ENCODE measurements at regions not wholly inside any gene's neighbourhood (a gene's known extent, or its start where the extent isn't known, plus 50 kb on each side); places are given as distances from the start of the nearest gene placed in this dataset.

DNA sequence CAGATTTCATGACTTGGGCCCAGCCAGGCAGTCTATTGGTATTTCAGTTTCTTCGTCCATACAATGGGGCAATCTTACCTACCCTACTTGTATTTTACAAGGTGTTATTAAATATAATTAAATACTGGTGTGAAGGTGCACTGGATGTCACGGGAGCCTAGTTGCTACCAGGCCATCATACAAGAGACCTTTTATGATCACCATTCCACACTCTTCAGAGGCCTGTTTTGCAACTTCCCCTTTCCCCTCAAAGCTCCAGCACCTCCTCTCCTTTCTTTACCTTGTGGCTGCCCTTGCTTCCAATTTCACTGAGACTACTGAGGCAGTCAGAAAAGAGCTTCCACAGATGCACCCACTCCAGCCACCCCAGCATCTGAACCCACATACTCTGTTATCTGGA lies 93.8 kb upstream of the HELT start:
- peaks cover 22% of the 10 kb centered on the region for H3K9me3 Mint-ChIP-seq
- TF ChIP-seq CTCF (IDR thresholded peaks at IDR 0.05), result no peak
- DNase-seq, result no peak
- H3K27ac Mint-ChIP-seq, result peak overlapping the region; percentile 80
- no peak overlapping the region for H3K4me3 Mint-ChIP-seq
- no peaks in the 10 kb centered on the region for H3K36me3 Mint-ChIP-seq (ENCODE audit: low read depth)
- H3K4me1 Mint-ChIP-seq, result no peaks in the 10 kb centered on the region
- H3K27me3 Mint-ChIP-seq (ENCODE audit: low read depth, poor library complexity), result peaks cover 6% of the 10 kb centered on the region

- no peak overlapping the region for H3K4me3 Mint-ChIP-seq
- no peak overlapping the region for H3K27ac Mint-ChIP-seq
- no peaks in the 10 kb centered on the region for H3K36me3 Mint-ChIP-seq (ENCODE audit: low read depth)
- no peaks in the 10 kb centered on the region for H3K27me3 Mint-ChIP-seq (ENCODE audit: low read depth, poor library complexity)
- no peaks in the 10 kb centered on the region for H3K4me1 Mint-ChIP-seq
- peaks cover 19% of the 10 kb centered on the region for H3K9me3 Mint-ChIP-seq
- DNase-seq, result no peak
- no peak for TF ChIP-seq CTCF (IDR thresholded peaks at IDR 0.05)
Measured at GRCh38 chr4:184929476-184929875, 88.8 kb upstream of the HELT start.

- Mint-ChIP-seq H3K9me3 (peaks cover 19% of the 10 kb centered on the region), H3K27me3 (ENCODE audit: low read depth, poor library complexity) (no peaks in the 10 kb centered on the region), H3K36me3 (ENCODE audit: low read depth) (no peaks in the 10 kb centered on the region), H3K4me3 (no peak overlapping the region), H3K4me1 (no peaks in the 10 kb centered on the region), H3K27ac (no peak overlapping the region)
- no peak for TF ChIP-seq CTCF (IDR thresholded peaks at IDR 0.05)
- DNase-seq, result no peak
Measured at GRCh38 chr4:184930026-184930425, 88.3 kb upstream of the HELT start.

- Mint-ChIP-seq H3K4me3 (no peak overlapping the region), H3K27ac (no peak overlapping the region)
- no peak for TF ChIP-seq CTCF (IDR thresholded peaks at IDR 0.05)
Measured at GRCh38 chr4:184932343-184932742, 85.9 kb upstream of the HELT start.

GRCh38 chr4:184933311-184933710 lies 85.0 kb upstream of the HELT start:
- H3K36me3 Mint-ChIP-seq (ENCODE audit: low read depth), result no peaks in the 10 kb centered on the region
- H3K4me3 Mint-ChIP-seq, result no peak overlapping the region
- no peak overlapping the region for H3K27ac Mint-ChIP-seq
- no peak for DNase-seq
- TF ChIP-seq CTCF (IDR thresholded peaks at IDR 0.05), result no peak
- H3K4me1 Mint-ChIP-seq, result no peaks in the 10 kb centered on the region
- peaks cover 9% of the 10 kb centered on the region for H3K9me3 Mint-ChIP-seq
- no peaks in the 10 kb centered on the region for H3K27me3 Mint-ChIP-seq (ENCODE audit: low read depth, poor library complexity)

More at GRCh38 chr4:184932343-184932742, 85.9 kb upstream of the HELT start:
- Mint-ChIP-seq H3K36me3 (ENCODE audit: low read depth) (no peaks in the 10 kb centered on the region), H3K4me1 (no peaks in the 10 kb centered on the region), H3K9me3 (peaks cover 13% of the 10 kb centered on the region), H3K27me3 (ENCODE audit: low read depth, poor library complexity) (no peaks in the 10 kb centered on the region)
- no peak for DNase-seq

DNA sequence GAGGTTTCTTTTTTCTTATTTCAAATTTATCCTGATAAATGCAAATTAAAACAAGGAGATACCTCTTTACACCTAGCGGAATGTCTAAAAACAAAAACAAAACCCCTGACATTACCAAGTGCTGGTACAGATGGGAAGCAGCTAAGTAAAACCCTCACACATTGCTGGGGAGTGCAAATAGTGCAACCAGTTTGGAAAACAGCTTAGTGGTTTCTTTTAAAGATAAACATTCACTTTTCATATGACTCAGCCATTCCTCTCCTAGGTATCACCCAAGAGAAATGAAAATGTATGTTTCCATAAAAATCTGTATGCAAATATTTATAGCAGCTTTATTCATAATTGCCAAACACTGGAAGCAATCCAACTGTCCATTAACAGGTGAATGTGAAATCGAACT lies 84.1 kb upstream of the HELT start:
- Mint-ChIP-seq H3K9me3 (peaks cover 7% of the 10 kb centered on the region), H3K4me1 (no peaks in the 10 kb centered on the region), H3K36me3 (ENCODE audit: low read depth) (no peaks in the 10 kb centered on the region), H3K4me3 (no peak overlapping the region), H3K27ac (no peak overlapping the region), H3K27me3 (ENCODE audit: low read depth, poor library complexity) (no peaks in the 10 kb centered on the region)
- no peak for DNase-seq
- no peak for TF ChIP-seq CTCF (IDR thresholded peaks at IDR 0.05)

All from nephron progenitor cell (in vitro differentiated cells).